GM19467 (cell line): ENCODE measurements at regions not wholly inside any gene's neighbourhood (a gene's known extent, or its start where the extent isn't known, plus 50 kb on each side); places are given as distances from the start of the nearest gene placed in this dataset.

Experiments
- ATAC-seq: cut with Tn5 transposase; IDR thresholded peaks from one replicate; pipeline ENCODE4 v1.9.1; 2021; ENCODE audit warnings: mild to moderate bottlenecking, moderate library complexity; ENCODE audit not compliant: unreplicated experiment

DNA sequence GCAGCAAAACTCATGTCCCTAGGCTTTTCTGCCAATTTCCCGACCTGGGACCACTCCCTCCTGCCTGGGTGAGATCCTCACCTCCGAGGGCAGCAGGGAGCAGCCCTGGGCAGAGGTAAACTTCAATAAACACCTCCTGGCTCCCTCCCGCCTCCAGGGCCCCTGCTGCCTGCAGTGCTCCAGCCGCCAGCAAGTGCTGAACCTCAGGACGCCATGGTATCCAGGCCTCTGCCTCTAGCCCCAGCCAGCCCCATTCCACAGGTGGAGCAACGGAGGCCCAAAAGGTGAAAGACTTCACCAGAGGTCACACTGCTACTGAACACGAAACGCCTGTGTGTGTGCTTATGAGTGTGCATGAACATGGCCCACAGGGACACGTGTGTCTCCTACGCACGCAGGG lies 59.9 kb upstream of the LINGO1 start:
- ATAC-seq = no peak

DNA sequence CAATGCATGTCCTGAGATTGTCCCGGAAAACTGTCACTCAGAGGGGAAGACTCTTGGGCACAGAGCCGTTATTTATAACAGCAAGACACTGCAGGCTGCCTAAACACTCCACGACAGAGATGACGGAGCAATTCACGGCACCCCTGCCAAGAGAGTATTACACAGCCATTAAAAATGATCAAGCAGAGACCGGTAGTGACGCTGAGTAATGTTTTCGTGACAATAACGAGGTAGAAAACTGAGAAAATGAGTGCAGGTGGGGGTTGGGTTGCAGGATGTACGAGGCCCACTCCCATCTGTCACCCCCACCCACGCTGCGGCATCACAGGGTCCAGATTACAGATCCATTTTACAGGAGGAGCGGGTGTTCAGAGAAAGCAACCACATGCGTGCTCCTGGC lies 58.9 kb upstream of the LINGO1 start:
- ATAC-seq = no peak

DNA sequence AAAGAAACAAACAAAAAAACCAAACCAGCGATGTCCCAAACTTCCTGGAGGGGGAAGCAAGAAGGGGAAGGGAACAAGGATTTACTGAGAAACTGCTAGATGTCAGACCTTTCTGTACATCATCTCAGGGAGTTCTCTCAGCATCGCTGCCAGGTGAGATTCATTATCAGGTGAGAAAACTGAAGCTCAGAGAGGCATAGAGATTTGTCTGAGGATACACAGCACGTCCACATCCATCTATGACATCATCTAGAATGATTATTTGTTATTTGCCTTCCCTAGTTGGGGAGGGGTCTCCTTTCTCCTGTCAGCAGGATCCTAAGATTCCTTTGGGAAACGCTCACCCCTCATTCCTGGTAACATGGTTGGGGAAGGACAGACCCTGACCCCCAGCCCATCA lies 57.1 kb upstream of the LINGO1 start:
- ATAC-seq = no peak

- ATAC-seq = no peak
These were observed 56.0 kb upstream of the LINGO1 start for GRCh38 chr15:77688693-77689092.

DNA sequence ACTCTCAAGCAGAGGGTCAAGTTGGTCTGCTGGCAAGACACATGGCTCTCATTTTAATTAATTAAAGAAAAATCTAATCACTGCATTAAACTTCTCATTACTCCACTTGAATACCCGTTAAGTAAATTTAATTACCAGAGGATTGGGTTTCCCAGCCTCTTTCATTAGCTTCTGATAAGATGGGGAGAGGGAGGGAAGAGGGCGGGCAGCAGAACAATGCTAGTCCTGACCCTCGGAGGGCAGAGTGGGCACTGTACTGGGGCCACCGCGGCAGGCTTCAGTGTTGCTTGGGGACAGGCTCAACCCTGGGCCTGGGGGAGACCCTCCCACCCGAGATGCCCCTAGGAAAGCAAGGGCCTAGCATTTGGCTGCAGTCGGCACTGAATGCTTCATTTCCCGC lies 55.6 kb upstream of the LINGO1 start:
- no peak for ATAC-seq

DNA sequence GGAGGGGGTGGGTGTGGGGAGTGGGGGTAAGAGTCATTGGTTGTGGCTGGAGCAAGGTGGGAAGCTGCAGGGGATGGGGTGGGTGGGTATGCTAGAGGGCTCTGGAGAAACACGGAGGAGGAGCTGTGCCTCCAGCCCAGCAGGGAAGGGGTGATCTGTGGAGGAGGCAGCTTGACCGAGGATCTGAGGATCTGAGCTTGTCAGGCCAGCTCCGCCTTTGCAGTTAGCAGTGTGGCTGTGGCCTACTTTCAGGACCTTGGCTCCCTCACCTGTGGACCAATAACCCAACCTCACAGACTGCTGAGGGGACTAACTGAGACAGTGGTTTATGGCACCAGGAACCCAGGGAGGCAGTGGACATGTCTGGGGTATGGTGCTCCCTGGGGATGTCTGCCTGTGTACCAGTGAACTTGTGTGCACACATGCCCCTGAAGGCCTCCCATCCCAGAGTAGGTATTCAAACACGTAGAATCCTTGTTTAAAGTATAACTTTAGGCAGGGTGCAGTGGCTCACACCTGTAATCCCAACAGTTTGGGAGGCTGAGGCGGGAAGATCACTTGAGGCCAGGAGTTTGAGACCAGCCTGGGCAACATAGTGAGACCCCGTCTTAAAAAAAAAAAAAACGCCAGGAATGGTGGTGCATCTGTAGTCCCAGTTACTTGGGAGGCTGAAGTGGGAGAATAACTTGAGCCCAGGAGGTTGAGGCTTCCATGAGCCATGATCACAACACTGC lies 52.5 kb upstream of the LINGO1 start:
- no peak for ATAC-seq

- no peak for ATAC-seq
These were observed 51.8 kb upstream of the LINGO1 start for GRCh38 chr15:77684341-77685081.

DNA sequence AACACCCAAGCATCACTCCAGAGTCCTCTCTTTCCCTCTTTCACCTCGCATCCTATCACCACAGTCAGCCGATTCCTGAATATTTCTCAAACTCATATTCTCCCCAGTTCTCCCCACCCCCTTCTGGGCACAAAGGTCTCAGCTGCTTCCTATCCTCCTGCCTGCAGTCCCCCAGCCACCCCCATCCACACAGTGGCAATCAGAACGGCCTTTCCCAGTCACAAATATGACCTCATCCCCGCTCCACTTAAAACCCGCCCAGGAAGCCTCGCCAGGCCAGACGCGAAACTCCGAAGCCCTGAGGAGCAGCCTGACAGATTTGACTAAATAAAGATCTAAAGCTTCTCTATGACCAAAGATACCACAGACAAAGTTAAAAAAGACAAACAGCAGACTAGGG lies 49.9 kb upstream of the LINGO1 start:
- ATAC-seq = no peak
